Fibroblast of lung (primary cell): ENCODE measurements at regions not wholly inside any gene's neighbourhood (a gene's known extent, or its start where the extent isn't known, plus 50 kb on each side); places are given as distances from the start of the nearest gene placed in this dataset.

Experiments
- CTCF ChIP-seq, 2 donors: IDR thresholded peaks in 1 of 2; conservative IDR thresholded peaks in 1 of 2; 1 replicate in 1 of 2; 2 replicates in 1 of 2; pipeline ENCODE4 v1.5.1; 2011 to 2012; ENCODE audit warnings: low read length in 2 of 2, control low read depth in 1 of 2, inconsistent platforms in 1 of 2, low read depth in 1 of 2, mild to moderate bottlenecking in 1 of 2
- EZH2 ChIP-seq: IDR thresholded peaks from 2 replicates; pipeline ENCODE4 v1.5.1; 2012; ENCODE audit warnings: low read length, control low read depth, mild to moderate bottlenecking; ENCODE audit errors: missing control alignments

- TF ChIP-seq EZH2 (no peak), CTCF (conservative IDR thresholded peaks at IDR 0.05 in 1 of 2, IDR thresholded peaks at IDR 0.05 in 1 of 2; ENCODE audit: low read depth in 1 of 2, low read length in 2 of 2) (peak; percentile 45 to 65)
Observed at GRCh38 chrX:47311932-47312774, 58.2 kb upstream of the ZNF157 start.
